RWPE1 (cell line): ENCODE measurements at regions not wholly inside any gene's neighbourhood (a gene's known extent, or its start where the extent isn't known, plus 50 kb on each side); places are given as distances from the start of the nearest gene placed in this dataset.

Source experiments
- CTCF ChIA-PET: fragments of 350-600 bp; sonication (Branson Sonifier 250); formaldehyde crosslinking; extraction: SDS; loops from one replicate; lab custom pipeline; 2021; lab: Yijun Ruan, JAX
- POLR2A ChIA-PET: fragments of 400-600 bp; formaldehyde crosslinking; extraction: SDS; loops from one replicate; lab custom pipeline; 2020; ENCODE audit warnings: antibody characterized with exemption; ENCODE audit not compliant: low non-redundant PET; lab: Yijun Ruan, JAX
- DNase-seq: peaks from one replicate; pipeline ENCODE4 v3.0.0; 2012; ENCODE audit warnings: low spot score
- H3K27ac ChIP-seq: fragments of 450-650 bp; 2 replicates; pipeline ENCODE4 v1.5.1; 2017
- TF ChIP-seq, protein P1 (sequence below): fragments of 450-650 bp; conservative IDR thresholded peaks from 2 replicates; pipeline ENCODE4 v1.5.1; 2017; ENCODE audit warnings: low read depth, mild to moderate bottlenecking

DNA sequence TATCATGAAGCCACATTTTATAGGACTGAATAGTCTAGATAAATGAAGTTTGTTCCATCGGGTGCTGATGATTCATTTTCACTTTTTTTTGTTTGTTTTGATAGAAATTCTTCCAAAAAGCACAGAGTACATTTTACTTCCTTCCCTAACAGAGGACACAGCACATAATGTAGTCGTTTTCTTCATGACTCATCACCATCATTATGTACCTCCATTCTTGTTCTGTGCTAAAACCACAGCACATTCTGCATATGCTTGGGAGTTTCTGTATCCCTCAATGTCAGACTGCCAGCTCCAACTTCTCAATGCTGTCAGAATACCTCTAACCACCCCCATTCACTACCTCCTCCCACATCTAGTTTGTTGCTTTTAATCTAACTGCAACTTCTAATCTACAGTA, 1004.9 kb upstream of the ADGRB3 start:
- peak; percentile 15 for DNase-seq
- POLR2A ChIA-PET: no interaction called here
- H3K27ac ChIP-seq: no peak overlapping the region
- TF ChIP-seq, protein P1, sequence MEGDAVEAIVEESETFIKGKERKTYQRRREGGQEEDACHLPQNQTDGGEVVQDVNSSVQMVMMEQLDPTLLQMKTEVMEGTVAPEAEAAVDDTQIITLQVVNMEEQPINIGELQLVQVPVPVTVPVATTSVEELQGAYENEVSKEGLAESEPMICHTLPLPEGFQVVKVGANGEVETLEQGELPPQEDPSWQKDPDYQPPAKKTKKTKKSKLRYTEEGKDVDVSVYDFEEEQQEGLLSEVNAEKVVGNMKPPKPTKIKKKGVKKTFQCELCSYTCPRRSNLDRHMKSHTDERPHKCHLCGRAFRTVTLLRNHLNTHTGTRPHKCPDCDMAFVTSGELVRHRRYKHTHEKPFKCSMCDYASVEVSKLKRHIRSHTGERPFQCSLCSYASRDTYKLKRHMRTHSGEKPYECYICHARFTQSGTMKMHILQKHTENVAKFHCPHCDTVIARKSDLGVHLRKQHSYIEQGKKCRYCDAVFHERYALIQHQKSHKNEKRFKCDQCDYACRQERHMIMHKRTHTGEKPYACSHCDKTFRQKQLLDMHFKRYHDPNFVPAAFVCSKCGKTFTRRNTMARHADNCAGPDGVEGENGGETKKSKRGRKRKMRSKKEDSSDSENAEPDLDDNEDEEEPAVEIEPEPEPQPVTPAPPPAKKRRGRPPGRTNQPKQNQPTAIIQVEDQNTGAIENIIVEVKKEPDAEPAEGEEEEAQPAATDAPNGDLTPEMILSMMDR: no peak
- CTCF ChIA-PET: interaction anchor here (1.2 kb wide), 1 partner anchor 14 kb away, joined by 4 read pairs; no protein-coding TSS in a partner anchor

DNA sequence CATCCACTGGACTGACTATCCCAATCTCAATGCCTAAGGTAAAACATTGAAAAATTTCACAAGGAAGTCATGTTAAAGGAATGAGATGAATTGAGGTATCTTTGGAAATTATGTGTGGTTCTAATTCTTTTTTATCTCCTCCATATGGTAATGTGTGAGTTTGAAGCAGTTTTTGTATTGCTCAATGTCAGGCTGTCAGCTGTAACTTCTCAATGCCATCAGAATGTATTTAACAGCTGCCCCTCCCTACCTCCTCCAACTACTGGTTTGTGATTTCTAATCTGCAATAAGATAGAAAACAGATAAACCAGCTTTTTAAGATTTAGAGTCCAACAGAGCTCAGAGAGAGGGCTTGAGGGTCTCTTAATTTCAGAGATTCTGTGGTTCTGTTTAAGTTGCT, 1005.8 kb upstream of the ADGRB3 start:
- ChIA-PET CTCF (interaction anchor here (0.7 kb wide), 1 partner anchor 27 kb away, joined by 3 read pairs; no protein-coding TSS in a partner anchor), POLR2A (no interaction called here)
- no peak for DNase-seq
- TF ChIP-seq, protein P1: no peak
- no peak overlapping the region for H3K27ac ChIP-seq

DNA sequence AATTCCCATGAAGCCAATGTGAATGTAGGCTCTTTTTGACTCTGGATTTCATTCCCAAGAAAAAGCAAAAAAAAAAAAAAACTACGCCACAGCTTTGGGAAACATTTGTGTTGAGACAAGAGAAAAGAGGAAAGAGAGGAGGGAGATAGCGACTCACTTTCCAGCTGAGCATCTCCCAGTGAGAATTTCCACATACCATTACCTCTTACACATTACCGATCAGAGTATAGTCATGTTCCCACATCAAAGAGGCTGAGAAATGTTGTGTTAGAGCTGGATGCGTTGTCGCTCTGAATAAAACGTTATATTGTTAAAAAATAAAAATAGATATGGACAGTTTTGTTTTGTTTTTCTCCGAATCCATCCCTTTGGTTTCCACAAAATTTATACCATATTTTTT, 1019.3 kb upstream of the ADGRB3 start:
- CTCF ChIA-PET: interaction anchor here (0.6 kb wide), 1 partner anchor 1388 kb away, joined by 4 read pairs; no protein-coding TSS in a partner anchor
- POLR2A ChIA-PET: no interaction called here
- H3K27ac ChIP-seq: no peak overlapping the region
- TF ChIP-seq, protein P1: no peak
- DNase-seq: peak; percentile 9

DNA sequence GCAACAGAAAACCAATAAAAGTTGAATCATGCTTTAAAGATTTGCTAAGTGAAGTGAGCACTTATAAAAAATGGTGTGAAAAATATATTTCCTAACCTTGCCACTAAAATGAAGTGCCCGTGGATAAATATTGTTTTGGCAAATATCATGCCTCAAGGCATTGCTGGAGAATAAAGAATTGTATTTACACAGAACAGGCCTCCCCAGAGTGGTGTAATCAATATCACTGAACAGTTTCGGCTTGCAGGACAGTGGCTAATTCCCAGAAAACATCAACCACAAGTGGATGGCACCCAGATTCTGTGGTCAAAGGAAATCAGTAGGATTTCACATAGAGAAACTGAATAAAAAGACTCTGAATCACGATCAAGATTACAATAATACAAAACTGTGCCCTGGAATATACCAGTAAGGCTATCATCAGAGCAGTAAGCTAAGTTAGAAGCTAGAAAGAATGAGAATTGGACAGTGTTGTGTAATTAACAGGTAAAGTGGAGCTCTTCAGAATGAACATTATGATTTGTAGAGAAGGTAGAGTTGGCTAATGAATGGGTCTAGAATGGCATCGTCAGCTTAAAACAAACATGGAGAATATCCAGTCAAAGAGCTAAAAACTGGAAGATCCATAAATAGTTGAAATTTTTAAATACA, 1026.9 kb upstream of the ADGRB3 start:
- DNase-seq: no peak
- no peak overlapping the region for H3K27ac ChIP-seq
- POLR2A ChIA-PET: no interaction called here
- CTCF ChIA-PET: no interaction called here
- TF ChIP-seq, protein P1: no peak

DNA sequence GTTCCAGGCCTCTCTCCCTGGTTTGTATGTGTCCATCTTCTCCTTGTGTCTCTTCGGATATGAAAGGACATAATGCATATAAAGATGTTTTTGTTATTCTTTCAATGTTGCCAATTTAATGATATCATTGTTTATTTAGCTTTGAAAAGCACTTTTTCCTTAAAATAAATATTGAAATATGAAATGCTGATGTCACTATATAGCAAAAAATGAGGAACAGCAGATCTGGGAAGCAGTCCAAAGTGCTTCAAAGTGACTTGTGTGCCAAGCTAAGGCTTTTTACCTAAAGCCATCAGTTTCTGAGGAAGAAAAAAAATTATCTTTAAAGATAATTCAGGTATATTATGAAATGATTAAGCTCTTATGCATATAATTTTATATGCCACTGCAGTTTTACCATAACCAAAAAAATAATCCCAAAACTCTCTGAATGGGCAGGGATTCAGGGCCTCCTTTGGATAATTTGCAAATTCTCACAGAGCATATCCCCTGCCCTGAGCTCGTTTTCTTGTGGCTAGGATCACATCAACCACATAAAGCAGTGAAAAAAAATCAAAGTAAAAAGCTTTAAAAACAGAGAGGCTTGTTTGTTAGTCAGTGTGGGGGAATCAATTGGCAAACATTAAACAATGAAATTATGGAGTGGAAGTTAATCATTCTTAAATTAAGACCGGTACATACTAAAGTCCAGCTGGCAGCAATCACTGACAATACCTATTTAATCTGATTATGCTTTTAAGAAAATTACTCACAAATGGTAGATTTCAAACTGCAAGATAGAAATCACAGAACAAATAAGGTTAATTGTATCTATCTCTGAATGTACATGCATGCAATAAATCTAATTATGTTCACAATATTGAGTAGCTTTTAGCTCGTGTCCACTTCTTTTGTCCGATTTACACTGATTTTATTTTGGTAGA, 1027.9 kb upstream of the ADGRB3 start:
- H3K27ac ChIP-seq: no peak overlapping the region
- ChIA-PET CTCF (no interaction called here), POLR2A (no interaction called here)
- TF ChIP-seq, protein P1: no peak
- no peak for DNase-seq

DNA sequence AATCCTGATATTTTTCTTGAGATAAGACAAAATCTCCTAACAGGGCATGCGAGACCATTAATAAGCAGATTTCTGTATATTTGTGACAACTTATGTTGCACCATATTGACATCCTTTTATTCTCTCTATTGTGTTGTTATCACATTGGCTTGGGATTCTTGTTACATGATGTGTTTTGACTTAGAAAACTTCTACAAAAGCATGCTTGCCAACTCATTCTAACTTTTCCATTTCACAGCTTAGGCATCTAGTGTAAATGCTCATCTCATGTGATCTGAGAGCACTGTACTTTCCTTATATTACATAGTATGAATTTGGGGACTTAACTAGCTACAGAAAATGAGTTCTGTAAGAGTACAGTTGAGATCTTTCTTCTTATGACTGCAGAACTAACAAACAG, 1040.7 kb upstream of the ADGRB3 start:
- DNase-seq: no peak
- H3K27ac ChIP-seq: no peak overlapping the region
- POLR2A ChIA-PET: no interaction called here
- TF ChIP-seq, protein P1: no peak
- CTCF ChIA-PET: no interaction called here
